Esophagus muscularis mucosa (tissue), 4 donors: ENCODE measurements at regions not wholly inside any gene's neighbourhood (a gene's known extent, or its start where the extent isn't known, plus 50 kb on each side); places are given as distances from the start of the nearest gene placed in this dataset.

Experiments used
- EP300 ChIP-seq: sonication (generic); formaldehyde crosslinking; IDR thresholded peaks from one replicate; pipeline ENCODE4 v1.6.1; 2017; ENCODE audit warnings: antibody characterized with exemption
- POLR2A ChIP-seq: fragments of 450-650 bp; IDR thresholded peaks from one replicate; pipeline ENCODE4 v1.6.1; 2017; ENCODE audit warnings: antibody characterized with exemption, moderate library complexity, mild to moderate bottlenecking, low read depth
- POLR2AphosphoS5 ChIP-seq, 2 donors: sonication (generic); formaldehyde crosslinking; IDR thresholded peaks; one replicate each; pipeline ENCODE4 v1.6.1; 2017; ENCODE audit warnings: antibody characterized with exemption in 2 of 2
- TF ChIP-seq, protein P1 (sequence below), 3 experiments: fragments of 200-600 bp in 2 of 3; fragments of 450-650 bp in 1 of 3; sonication (generic) in 2 of 3; IDR thresholded peaks; one replicate each; pipeline ENCODE4 v1.5.1; 2017 to 2019; ENCODE audit warnings: antibody characterized with exemption in 3 of 3, mild to moderate bottlenecking in 2 of 3, moderate library complexity in 1 of 3

DNA sequence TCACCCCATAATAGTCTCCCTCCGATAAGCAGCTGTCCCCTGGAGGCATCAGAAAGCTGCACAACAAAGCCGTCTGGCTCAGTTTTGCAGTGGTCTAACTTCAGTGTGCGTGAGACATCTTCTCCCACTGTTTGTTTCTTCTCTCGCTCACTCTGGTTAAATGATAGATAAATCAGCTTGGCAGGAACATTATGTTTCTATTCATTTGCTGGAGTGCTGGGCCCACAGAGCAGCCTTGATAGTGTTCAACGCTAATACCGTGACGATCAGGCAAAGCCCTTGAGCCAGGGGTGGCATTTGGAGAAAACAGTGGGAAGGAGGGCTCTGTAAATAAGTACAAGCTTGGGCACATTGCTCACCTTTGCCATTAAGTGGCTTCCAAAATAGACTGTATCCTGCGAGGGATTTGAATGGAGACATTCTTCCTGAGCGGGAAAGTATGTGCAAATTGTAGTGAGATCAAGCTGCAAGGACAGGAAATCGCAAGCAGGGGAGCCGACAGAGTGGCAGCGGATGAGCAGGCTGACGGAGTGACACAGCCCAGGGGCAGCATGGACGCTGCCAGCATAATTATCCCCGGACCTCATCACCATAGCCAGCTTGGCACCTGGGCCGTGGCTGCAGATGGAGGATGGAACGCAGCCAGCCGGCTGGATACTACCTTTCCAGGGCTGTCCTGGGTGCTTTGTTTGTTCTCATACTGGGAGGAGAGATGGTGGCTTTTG lies 256.8 kb upstream of the FZD8 start:
- TF ChIP-seq EP300 = no peak
- TF ChIP-seq, protein P1, sequence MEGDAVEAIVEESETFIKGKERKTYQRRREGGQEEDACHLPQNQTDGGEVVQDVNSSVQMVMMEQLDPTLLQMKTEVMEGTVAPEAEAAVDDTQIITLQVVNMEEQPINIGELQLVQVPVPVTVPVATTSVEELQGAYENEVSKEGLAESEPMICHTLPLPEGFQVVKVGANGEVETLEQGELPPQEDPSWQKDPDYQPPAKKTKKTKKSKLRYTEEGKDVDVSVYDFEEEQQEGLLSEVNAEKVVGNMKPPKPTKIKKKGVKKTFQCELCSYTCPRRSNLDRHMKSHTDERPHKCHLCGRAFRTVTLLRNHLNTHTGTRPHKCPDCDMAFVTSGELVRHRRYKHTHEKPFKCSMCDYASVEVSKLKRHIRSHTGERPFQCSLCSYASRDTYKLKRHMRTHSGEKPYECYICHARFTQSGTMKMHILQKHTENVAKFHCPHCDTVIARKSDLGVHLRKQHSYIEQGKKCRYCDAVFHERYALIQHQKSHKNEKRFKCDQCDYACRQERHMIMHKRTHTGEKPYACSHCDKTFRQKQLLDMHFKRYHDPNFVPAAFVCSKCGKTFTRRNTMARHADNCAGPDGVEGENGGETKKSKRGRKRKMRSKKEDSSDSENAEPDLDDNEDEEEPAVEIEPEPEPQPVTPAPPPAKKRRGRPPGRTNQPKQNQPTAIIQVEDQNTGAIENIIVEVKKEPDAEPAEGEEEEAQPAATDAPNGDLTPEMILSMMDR (IDR thresholded peaks at IDR 0.05) = no peak
- no peak for TF ChIP-seq POLR2AphosphoS5 (IDR thresholded peaks at IDR 0.05)
- TF ChIP-seq POLR2A = no peak
